ENCODE measurements at regions not wholly inside any gene's neighbourhood (a gene's known extent, or its start where the extent isn't known, plus 50 kb on each side); places are given as distances from the start of the nearest gene placed in this dataset.

DNA sequence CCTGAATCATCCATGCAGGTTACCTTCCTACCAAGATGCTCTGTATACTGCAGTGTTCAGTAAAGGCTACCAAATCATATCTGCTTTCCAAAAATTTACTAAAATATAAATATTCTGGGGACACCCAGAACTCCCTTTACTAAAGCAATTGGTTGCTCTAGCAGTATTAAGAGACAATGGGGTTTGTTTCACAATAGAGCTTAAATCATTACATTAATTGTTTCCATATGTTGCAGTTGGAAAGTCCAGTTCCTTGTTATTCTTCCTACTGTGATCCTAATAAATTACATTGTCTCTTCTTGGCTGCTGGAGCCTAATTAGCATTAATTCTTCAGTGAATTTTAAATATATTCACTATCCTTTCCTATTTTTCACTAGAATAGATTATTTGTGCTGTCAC lies 316.0 kb upstream of the MTNR1B start:
- no peak for DNase-seq (ENCODE audit: low read depth, low spot score)
- TF ChIP-seq CTCF (IDR thresholded peaks at IDR 0.05; ENCODE audit: insufficient read depth, low read length, missing control alignments) = no peak
- H3K4me3 ChIP-seq (ENCODE audit: low read depth, low read length) = no peak overlapping the region
- POLR2A ChIA-PET = no interaction called here
- CTCF ChIA-PET = no interaction called here

GRCh38 chr11:92656783-92657182 lies 312.7 kb upstream of the MTNR1B start:
- H3K4me3 ChIP-seq (ENCODE audit: low read depth, low read length) = no peak overlapping the region
- ChIA-PET CTCF (no interaction called here), POLR2A (no interaction called here)
- DNase-seq (ENCODE audit: low read depth, low spot score) = no peak
- TF ChIP-seq CTCF (IDR thresholded peaks at IDR 0.05; ENCODE audit: insufficient read depth, low read length, missing control alignments) = no peak

- ChIA-PET CTCF (no interaction called here), POLR2A (no interaction called here)
- H3K4me3 ChIP-seq (ENCODE audit: low read depth, low read length) = no peak overlapping the region
- no peak for TF ChIP-seq CTCF (IDR thresholded peaks at IDR 0.05; ENCODE audit: insufficient read depth, low read length, missing control alignments)
- DNase-seq (ENCODE audit: low read depth, low spot score) = no peak
These were observed 312.2 kb upstream of the MTNR1B start for GRCh38 chr11:92657226-92657625.

- no peak for TF ChIP-seq CTCF (IDR thresholded peaks at IDR 0.05; ENCODE audit: insufficient read depth, low read length, missing control alignments)
- no peak overlapping the region for H3K4me3 ChIP-seq (ENCODE audit: low read depth, low read length)
- no peak for DNase-seq (ENCODE audit: low read depth, low spot score)
- POLR2A ChIA-PET = interaction anchor here (0.6 kb wide), 1 partner anchor 683 kb away, joined by 4 read pairs; no protein-coding TSS in a partner anchor
- CTCF ChIA-PET = no interaction called here
These were observed 310.7 kb upstream of the MTNR1B start for GRCh38 chr11:92658733-92659132.

DNA sequence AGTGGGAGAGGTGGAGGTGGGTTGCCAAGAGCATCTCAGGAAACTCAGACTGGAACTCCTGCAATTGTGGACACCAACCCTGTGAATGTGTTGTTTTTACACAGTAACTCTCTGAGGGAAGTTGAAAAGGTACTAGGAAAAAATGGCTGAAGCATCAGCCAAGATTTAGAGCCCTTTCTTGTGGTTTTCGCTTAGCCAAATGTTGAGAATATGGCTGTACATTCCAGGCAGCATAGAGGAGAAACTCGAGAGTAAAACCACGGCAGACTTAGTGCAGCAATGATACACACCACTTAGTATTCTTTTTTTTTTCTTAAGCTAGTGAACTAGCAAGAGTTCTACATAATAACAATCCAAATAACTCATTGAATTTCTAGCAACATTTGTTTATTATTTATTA lies 309.7 kb upstream of the MTNR1B start:
- no peak overlapping the region for H3K4me3 ChIP-seq (ENCODE audit: low read depth, low read length)
- no peak for TF ChIP-seq CTCF (IDR thresholded peaks at IDR 0.05; ENCODE audit: insufficient read depth, low read length, missing control alignments)
- POLR2A ChIA-PET = no interaction called here
- CTCF ChIA-PET = no interaction called here
- no peak for DNase-seq (ENCODE audit: low read depth, low spot score)

DNA sequence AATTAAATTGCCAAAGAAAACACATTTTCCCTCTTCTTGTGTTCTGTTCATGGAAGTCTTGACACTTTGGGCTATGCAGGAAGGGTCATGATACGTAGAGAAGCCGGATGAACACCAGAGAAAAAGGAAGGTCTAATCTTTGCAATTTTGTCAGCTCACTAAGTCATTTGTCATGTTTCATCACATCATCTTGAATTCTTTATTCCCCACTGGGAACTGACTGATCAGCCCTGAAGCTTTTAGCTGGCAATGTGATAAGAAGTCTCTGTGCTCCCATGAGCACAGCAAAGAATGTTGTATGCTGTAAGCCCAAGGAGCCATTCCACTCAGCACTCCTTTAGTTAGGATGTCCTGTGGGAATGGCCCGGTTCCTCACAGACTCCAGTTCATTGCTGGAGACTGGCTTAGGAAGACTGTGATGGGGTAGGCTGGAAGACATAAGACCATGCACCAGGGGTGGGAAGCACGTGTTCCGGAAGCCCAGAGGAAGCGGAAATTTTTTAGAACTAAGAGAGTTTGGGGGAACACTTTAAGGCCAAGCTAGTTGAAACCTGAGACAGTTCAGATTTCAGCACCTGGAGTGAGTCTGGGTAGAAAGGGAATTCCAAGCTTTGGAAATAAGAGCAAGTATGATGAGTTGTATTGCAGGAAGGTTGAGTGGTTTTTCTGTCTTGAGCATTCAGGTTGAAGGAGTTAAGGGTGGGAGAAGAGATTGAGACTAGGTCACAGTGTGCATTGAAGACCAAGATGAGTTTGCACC lies 306.7 kb upstream of the MTNR1B start:
- no peak for DNase-seq (ENCODE audit: low read depth, low spot score)
- CTCF ChIA-PET = no interaction called here
- POLR2A ChIA-PET = no interaction called here
- no peak overlapping the region for H3K4me3 ChIP-seq (ENCODE audit: low read depth, low read length)
- TF ChIP-seq CTCF (IDR thresholded peaks at IDR 0.05; ENCODE audit: insufficient read depth, low read length, missing control alignments) = no peak

Measured in AG04449 (cell line).